ENCODE measurements at regions not wholly inside any gene's neighbourhood (a gene's known extent, or its start where the extent isn't known, plus 50 kb on each side); places are given as distances from the start of the nearest gene placed in this dataset.

DNA sequence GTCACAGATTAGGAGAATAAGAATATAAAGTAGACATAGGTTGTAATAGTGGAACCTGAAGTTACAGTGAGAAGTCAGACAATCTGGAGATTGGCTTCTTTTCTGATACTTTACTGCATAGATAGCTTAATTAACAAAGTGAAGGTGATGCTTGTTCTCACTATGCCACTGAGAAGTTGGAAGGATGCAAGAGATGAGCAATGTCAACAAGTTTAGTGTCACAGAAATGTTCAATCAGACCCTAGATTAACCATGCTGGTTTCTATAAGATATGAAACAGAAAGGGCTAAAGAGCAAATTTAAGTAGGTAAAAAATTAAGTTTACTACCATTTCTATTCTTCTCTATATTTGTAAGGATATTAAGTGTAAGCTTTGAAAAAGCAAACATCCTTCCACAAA is 838.6 kb upstream of the SORCS1 start:
- TF ChIP-seq POLR2A (IDR thresholded peaks at IDR 0.05) (no peak), CTCF (IDR thresholded peaks at IDR 0.05) (no peak), EP300 (IDR thresholded peaks at IDR 0.05) (no peak)
